ENCODE measurements at regions not wholly inside any gene's neighbourhood (a gene's known extent, or its start where the extent isn't known, plus 50 kb on each side); places are given as distances from the start of the nearest gene placed in this dataset.

DNA sequence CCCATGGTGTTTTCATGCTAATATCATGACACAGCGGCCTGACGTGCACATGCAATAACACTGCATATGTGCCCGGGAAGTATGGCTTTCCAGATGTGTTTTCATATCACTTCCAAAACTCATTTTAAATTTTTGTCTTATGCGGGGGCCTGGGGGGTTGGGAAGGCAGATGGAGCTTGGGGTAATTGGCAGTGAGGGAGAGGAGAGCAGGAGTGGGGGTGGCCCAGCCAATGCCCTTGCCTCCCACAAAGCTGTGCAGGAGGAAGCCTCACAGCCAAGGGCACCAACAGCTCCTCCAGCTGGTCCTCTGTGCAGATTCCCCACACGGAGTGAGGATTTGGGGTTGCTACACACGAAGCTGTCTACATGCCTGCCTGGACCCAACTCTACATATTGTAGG lies 805.2 kb downstream of the GALR1 start:
- CTCF ChIA-PET, result no interaction called here

DNA sequence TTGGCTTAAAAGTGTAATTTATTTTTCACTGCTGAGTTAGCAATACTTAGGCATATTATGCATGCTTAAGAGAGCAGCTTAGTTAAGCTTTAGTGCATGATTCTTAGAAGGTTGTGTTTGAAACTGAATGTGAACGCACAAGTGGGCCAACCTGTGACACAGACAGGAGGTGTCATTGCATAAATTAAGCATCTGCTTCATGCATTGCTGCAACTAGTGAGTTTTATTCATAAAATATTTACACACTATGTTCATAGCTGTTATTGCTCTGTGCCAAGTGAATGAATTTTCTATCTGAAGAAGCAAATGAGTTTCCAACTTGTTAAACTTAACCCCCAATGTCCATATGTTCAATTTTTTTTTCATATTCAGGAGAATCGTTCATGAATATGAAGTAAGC lies 806.4 kb downstream of the GALR1 start:
- CTCF ChIA-PET, result no interaction called here
- POLR2A ChIA-PET, result no interaction called here
- TF ChIP-seq FOXA1 (IDR thresholded peaks at IDR 0.05), result no peak
- no peak for TF ChIP-seq FOXM1 (IDR thresholded peaks at IDR 0.05; ENCODE audit: borderline replicate concordance)
- TF ChIP-seq CTBP1 (IDR thresholded peaks at IDR 0.05; ENCODE audit: borderline replicate concordance), result no peak
- no peak for TF ChIP-seq BHLHE40 (IDR thresholded peaks at IDR 0.05; ENCODE audit: borderline replicate concordance)
- no peak for TF ChIP-seq HDGF (IDR thresholded peaks at IDR 0.05; ENCODE audit: borderline replicate concordance)
- no peak for TF ChIP-seq L3MBTL2 (conservative IDR thresholded peaks at IDR 0.05)
- TF ChIP-seq ELF4 (IDR thresholded peaks at IDR 0.05), result no peak
- no peak for DNase-seq (ENCODE audit: extremely low spot score)

More for the DNA sequence above, 805.2 kb downstream of the GALR1 start:
- TF ChIP-seq ARNT (IDR thresholded peaks at IDR 0.05), result no peak
- TF ChIP-seq ZNF384 (IDR thresholded peaks at IDR 0.05), result no peak
- TF ChIP-seq, protein P1, sequence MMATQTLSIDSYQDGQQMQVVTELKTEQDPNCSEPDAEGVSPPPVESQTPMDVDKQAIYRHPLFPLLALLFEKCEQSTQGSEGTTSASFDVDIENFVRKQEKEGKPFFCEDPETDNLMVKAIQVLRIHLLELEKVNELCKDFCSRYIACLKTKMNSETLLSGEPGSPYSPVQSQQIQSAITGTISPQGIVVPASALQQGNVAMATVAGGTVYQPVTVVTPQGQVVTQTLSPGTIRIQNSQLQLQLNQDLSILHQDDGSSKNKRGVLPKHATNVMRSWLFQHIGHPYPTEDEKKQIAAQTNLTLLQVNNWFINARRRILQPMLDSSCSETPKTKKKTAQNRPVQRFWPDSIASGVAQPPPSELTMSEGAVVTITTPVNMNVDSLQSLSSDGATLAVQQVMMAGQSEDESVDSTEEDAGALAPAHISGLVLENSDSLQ (IDR thresholded peaks at IDR 0.05), result no peak
- TF ChIP-seq FOXK2 (IDR thresholded peaks at IDR 0.05), result no peak
- TF ChIP-seq L3MBTL2 (conservative IDR thresholded peaks at IDR 0.05), result no peak
- no peak for TF ChIP-seq TARDBP (IDR thresholded peaks at IDR 0.05)
- no peak for TF ChIP-seq BHLHE40 (IDR thresholded peaks at IDR 0.05; ENCODE audit: borderline replicate concordance)
- TF ChIP-seq LEF1 (IDR thresholded peaks at IDR 0.05; ENCODE audit: borderline replicate concordance), result no peak
- TF ChIP-seq NFRKB (IDR thresholded peaks at IDR 0.05), result no peak
- TF ChIP-seq ELF4 (IDR thresholded peaks at IDR 0.05), result no peak
- no peak for TF ChIP-seq SUZ12 (IDR thresholded peaks at IDR 0.05)
- TF ChIP-seq CTBP1 (IDR thresholded peaks at IDR 0.05; ENCODE audit: borderline replicate concordance), result no peak
- TF ChIP-seq SP1 (IDR thresholded peaks at IDR 0.05), result no peak
- no peak for TF ChIP-seq FOXM1 (IDR thresholded peaks at IDR 0.05; ENCODE audit: borderline replicate concordance)
- no peak for TF ChIP-seq HDGF (IDR thresholded peaks at IDR 0.05; ENCODE audit: borderline replicate concordance)
- POLR2A ChIA-PET, result no interaction called here
- no peak for DNase-seq (ENCODE audit: extremely low spot score)

DNA sequence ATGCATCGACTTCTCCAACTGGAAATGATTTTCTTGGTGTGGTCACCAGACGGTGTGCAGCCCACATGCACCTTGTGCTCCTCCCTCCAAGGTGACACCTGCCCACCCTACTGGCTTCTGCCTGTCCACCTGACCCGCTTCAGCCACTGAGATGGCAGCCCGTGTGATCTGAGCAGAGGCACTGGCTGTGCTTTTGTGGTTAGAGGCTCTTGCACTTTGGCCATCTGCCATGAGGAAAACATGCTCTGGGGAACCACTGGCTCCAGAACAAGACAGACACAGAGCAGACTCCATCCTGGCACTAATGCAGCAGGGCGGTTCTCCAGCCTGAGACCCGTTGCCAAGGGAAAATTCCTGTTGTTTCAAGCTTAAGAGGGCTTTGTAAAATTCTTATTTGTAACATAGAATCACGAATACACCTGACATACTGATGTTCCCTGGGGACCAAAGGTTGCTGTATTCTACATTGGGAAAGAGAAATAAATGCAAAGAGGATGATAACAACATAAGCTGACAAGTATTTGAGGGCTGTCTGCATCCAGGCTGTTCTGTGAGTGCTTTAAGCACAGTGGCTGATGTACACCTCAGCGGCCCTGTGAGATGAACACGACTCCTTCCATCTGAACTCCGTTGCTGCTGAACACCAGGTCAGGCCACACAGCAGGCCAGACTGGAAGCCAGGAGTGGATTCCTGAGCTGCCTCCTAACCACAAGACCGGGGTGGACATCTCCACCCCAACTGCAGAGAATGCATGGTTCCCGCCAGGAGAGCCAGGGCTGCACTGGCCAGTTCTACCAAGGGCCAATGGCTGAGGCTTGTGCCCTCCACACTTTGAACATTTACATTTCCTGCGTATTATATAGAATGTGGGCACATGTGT lies 820.4 kb downstream of the GALR1 start:
- no peak for TF ChIP-seq FOXA1 (IDR thresholded peaks at IDR 0.05)
- no peak for TF ChIP-seq ELF4 (IDR thresholded peaks at IDR 0.05)
- no peak for TF ChIP-seq ARNT (IDR thresholded peaks at IDR 0.05)
- no peak for TF ChIP-seq SP1 (IDR thresholded peaks at IDR 0.05)
- no peak for TF ChIP-seq LEF1 (IDR thresholded peaks at IDR 0.05; ENCODE audit: borderline replicate concordance)
- no peak for TF ChIP-seq ZNF384 (IDR thresholded peaks at IDR 0.05)
- no peak for TF ChIP-seq HDGF (IDR thresholded peaks at IDR 0.05; ENCODE audit: borderline replicate concordance)
- TF ChIP-seq BHLHE40 (IDR thresholded peaks at IDR 0.05; ENCODE audit: borderline replicate concordance), result no peak
- TF ChIP-seq L3MBTL2 (conservative IDR thresholded peaks at IDR 0.05), result no peak
- no peak for TF ChIP-seq TARDBP (IDR thresholded peaks at IDR 0.05)
- no peak for TF ChIP-seq CTBP1 (IDR thresholded peaks at IDR 0.05; ENCODE audit: borderline replicate concordance)
- POLR2A ChIA-PET, result no interaction called here
- no peak for DNase-seq (ENCODE audit: extremely low spot score)
- CTCF ChIA-PET, result no interaction called here

DNA sequence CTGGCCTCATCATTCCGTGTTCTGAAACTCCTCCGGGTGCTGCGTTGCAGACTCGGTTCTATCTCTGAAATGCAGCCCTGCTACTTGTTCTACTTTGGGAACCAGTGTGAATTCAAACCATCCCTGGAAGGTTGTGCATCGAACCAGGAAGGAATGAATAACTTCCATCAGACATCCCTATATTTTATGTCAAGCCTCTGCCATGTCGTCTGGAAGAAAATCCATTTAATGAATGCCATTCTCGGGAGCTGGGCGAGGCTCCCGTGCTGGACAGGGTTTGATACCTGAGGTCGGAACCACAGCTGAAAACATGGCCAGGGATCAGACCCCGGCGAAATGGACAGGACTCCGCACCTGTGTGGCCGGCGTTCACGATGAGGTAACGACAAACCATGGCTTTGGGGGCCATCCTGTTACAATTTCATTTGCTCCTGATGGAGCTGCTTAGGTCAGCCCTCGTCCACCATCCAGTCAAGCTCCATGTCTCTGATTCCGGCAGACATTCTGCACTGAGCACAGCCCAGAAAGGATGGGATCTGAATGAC lies 821.6 kb downstream of the GALR1 start:
- TF ChIP-seq CTBP1 (IDR thresholded peaks at IDR 0.05; ENCODE audit: borderline replicate concordance) (no peak), TARDBP (IDR thresholded peaks at IDR 0.05) (no peak), L3MBTL2 (conservative IDR thresholded peaks at IDR 0.05) (no peak), ARNT (IDR thresholded peaks at IDR 0.05) (no peak), NFRKB (IDR thresholded peaks at IDR 0.05) (no peak), HDGF (IDR thresholded peaks at IDR 0.05; ENCODE audit: borderline replicate concordance) (no peak), ZNF384 (IDR thresholded peaks at IDR 0.05) (no peak), ELF4 (IDR thresholded peaks at IDR 0.05) (no peak), SP1 (IDR thresholded peaks at IDR 0.05) (no peak), LEF1 (IDR thresholded peaks at IDR 0.05; ENCODE audit: borderline replicate concordance) (no peak), FOXK2 (IDR thresholded peaks at IDR 0.05) (no peak)
- TF ChIP-seq, protein P1 (IDR thresholded peaks at IDR 0.05), result no peak
- ChIA-PET POLR2A (no interaction called here), CTCF (no interaction called here)
- DNase-seq (ENCODE audit: extremely low spot score), result no peak

DNA sequence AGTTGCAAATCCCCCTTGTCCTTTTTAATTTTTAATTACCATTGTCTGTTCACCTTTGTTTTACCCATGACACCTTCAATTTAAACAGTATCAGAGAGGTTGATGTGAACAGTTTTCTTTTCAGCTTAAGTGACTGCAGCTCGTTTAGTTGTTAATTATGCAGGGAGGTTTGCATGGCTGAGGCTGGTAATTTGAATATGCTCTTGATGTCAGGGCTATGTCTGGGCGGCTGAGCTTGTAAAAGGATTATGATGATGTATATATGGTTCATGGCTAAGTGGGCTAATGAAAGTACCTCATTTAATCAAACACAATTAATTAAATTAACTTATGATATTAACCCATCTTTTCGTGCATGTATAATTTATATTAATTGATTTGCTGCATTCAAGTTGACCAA lies 822.1 kb downstream of the GALR1 start:
- POLR2A ChIA-PET, result no interaction called here
- TF ChIP-seq TARDBP (IDR thresholded peaks at IDR 0.05), result no peak
- no peak for TF ChIP-seq CTBP1 (IDR thresholded peaks at IDR 0.05; ENCODE audit: borderline replicate concordance)
- TF ChIP-seq ARNT (IDR thresholded peaks at IDR 0.05), result no peak
- no peak for TF ChIP-seq FOXM1 (IDR thresholded peaks at IDR 0.05; ENCODE audit: borderline replicate concordance)
- no peak for TF ChIP-seq FOXA1 (IDR thresholded peaks at IDR 0.05)
- TF ChIP-seq BHLHE40 (IDR thresholded peaks at IDR 0.05; ENCODE audit: borderline replicate concordance), result no peak
- TF ChIP-seq L3MBTL2 (conservative IDR thresholded peaks at IDR 0.05), result no peak
- no peak for TF ChIP-seq NFRKB (IDR thresholded peaks at IDR 0.05)
- no peak for TF ChIP-seq HDGF (IDR thresholded peaks at IDR 0.05; ENCODE audit: borderline replicate concordance)
- TF ChIP-seq ZNF384 (IDR thresholded peaks at IDR 0.05), result no peak
- TF ChIP-seq, protein P1 (IDR thresholded peaks at IDR 0.05), result no peak
- TF ChIP-seq SP1 (IDR thresholded peaks at IDR 0.05), result no peak
- TF ChIP-seq LEF1 (IDR thresholded peaks at IDR 0.05; ENCODE audit: borderline replicate concordance), result no peak
- CTCF ChIA-PET, result no interaction called here
- DNase-seq (ENCODE audit: extremely low spot score), result no peak

DNA sequence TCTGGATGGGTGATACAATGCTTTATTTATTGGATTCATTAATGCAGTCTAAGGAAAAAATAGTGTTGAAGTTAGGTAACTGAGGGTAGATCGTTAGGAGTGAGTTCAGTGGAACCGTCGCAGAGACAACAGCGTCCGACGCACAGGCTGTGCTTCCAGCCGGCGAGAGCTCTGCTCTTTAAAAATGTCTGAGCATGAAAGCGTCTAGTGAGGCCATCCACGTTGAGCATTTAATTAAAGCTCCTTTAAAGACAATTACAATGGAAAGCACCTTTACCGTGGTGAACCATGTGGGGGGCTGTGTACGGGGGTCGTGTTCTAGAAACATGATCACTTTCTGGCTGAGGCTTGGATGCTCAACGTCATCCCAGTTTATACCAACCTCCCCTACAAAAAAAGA lies 822.7 kb downstream of the GALR1 start:
- POLR2A ChIA-PET, result no interaction called here
- no peak for TF ChIP-seq SUZ12 (IDR thresholded peaks at IDR 0.05)
- no peak for TF ChIP-seq L3MBTL2 (conservative IDR thresholded peaks at IDR 0.05)
- TF ChIP-seq TARDBP (IDR thresholded peaks at IDR 0.05), result no peak
- DNase-seq (ENCODE audit: extremely low spot score), result no peak
- CTCF ChIA-PET, result no interaction called here
